ENCODE measurements at regions not wholly inside any gene's neighbourhood (a gene's known extent, or its start where the extent isn't known, plus 50 kb on each side); places are given as distances from the start of the nearest gene placed in this dataset.

GRCh38 chr5:2119573-2119972, 236.8 kb upstream of the IRX4 start:
- TF ChIP-seq EZH2 (IDR thresholded peaks at IDR 0.05; ENCODE audit: borderline replicate concordance, insufficient read depth, low read length, poor library complexity, severe bottlenecking) (no peak), EP300 (conservative IDR thresholded peaks at IDR 0.05; ENCODE audit: poor library complexity, severe bottlenecking) (no peak)
- TF ChIP-seq, protein P1, sequence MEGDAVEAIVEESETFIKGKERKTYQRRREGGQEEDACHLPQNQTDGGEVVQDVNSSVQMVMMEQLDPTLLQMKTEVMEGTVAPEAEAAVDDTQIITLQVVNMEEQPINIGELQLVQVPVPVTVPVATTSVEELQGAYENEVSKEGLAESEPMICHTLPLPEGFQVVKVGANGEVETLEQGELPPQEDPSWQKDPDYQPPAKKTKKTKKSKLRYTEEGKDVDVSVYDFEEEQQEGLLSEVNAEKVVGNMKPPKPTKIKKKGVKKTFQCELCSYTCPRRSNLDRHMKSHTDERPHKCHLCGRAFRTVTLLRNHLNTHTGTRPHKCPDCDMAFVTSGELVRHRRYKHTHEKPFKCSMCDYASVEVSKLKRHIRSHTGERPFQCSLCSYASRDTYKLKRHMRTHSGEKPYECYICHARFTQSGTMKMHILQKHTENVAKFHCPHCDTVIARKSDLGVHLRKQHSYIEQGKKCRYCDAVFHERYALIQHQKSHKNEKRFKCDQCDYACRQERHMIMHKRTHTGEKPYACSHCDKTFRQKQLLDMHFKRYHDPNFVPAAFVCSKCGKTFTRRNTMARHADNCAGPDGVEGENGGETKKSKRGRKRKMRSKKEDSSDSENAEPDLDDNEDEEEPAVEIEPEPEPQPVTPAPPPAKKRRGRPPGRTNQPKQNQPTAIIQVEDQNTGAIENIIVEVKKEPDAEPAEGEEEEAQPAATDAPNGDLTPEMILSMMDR (IDR thresholded peaks at IDR 0.05; ENCODE audit: poor library complexity, severe bottlenecking), result no peak

All from neural cell (in vitro differentiated cells).